Dedifferentiated amniotic fluid mesenchymal stem cell (primary cell): ENCODE measurements at regions not wholly inside any gene's neighbourhood (a gene's known extent, or its start where the extent isn't known, plus 50 kb on each side); places are given as distances from the start of the nearest gene placed in this dataset.
"Not testable (repeated sequence)": the region's sequence is repeated elsewhere in the genome, so short reads cannot be mapped to it uniquely, and the experiment has no call there.

Experiments used
- DNase-seq: peaks from one replicate; pipeline ENCODE4 v3.0.0-alpha.2; 2016; ENCODE audit errors: extremely low spot score

DNA sequence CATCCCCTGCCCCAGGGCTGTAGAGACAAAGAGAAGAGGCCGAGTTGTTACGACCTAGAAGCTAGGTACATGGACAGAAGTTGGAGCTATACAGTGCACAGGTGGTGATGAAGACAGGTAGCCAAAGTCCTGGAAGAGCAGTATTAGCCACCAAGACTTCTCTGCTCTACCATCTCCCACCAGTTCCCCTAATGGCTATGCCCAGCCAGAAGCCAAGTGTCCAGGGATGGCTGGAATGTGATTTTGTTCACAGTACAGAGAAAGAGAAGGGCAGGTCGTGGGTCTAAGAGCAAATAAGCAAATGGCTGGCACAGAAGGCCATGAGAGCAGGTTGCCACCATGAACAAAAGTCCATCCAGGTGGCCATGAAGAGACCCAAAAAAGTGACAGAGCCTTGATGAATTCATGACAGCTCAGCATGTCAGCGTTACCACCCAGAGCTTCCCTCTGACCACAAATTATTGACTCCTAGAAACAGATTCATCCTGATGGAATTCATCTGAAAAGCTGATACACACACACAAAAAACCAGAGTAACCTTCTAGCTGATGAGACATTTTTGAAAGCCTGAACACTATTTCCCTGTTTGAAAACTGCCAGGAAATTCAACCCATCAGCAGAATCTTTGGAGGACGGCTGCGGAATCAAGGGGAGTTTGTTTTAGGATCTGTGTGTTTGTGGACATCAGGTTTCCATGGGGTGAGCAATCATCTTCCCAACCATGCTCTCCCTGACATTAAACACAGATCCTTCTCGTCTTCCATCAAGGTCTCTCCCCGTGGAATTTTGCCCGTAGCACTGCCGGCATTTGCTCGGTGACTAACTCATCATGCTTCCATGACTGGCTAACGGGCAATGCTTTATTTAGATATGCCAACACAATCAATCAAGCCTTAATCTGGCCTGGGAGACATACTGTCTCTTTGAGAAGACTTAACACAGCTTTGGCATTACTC, 906.7 kb upstream of the AUTS2 start:
- peak; percentile 61 for DNase-seq

DNA sequence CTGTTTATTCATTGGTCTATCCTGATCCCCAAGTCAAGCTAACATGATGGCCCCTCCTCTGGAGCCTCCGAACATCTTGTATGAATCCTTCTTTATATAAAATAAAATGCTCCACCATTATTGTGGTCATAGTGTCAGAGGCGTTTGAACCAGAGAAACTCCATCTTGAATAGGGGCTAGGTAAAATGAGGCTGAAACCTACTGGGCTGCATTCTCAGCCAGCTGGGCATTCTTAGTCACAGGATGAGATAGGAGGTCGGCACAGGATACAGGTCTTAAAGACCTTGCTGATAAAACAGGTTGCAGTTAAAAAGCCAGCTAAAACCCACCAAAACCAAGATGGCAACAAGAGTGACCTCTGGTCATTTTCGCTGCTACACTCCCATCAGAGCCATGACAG, 905.8 kb upstream of the AUTS2 start:
- DNase-seq: no peak

DNA sequence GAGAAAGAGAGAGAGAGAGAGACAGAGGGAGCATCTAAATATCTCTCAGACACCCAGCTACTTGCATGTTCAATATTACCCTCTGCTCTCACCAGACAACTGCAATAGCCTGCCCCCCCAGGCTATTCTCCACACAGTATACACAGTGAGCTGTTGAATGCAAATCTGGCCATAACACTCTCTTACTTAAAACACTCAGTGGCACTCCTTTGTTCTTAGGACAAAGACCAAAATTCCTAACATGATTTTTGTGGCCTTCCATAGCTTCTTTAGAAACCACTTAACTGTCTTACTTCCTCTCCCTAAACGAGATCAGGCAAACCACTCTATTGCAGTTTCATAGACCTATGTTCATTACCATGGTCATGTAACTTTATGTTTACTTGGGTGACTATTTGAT, 903.6 kb upstream of the AUTS2 start:
- DNase-seq: no peak

DNA sequence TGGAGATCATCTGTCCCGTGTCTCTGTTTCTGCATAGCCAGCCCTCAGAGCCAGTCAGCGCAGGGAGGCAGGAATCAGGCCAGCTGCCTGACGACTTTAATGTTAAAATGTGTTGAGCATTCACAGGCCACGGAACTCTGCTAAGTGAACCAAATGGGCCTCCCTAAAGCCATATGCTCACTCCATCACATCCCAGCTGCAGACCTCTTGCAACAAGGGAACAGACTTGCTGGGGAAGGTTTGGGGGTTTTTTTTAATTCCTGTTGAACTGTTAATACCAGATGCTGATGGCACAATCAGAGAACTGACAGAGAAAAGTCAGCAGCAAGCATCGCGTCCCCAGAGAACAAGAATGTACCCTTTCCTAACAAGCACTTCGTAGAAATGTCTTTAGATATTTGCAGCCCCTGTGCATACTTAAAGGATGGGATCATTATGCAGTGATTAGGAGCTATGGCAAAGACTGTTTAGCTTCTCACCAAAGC, 900.4 kb upstream of the AUTS2 start:
- DNase-seq: no peak

DNA sequence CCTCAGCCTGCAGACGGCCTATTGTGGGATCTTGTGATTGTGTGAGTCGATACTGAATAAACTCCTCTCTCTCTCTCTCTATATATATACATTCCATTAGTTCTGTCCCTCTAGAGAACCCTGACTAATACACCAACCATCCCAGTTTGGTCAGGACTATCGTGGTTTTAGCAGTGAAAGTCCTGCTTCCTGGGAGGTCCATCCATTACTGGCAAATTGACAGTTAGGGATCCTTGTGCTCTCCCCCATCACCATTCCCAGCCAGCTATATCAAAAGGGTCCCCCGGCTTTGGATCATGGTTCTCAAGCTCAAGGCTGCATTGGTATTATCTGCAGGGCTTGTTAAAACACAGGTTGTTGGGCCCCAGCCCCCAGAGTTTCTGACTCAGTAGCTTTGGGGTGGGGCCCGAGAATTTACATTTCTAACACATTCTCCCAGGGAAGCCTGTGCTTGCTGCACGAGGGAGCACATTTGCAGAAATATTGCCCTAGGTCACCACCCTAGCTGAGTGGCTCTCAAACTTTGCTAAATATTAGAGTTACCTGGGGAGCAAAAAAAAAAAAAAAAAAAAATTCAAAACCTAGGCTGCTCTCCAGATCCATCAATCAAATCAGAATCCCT, 899.1 kb upstream of the AUTS2 start:
- peak; percentile 51 for DNase-seq

DNA sequence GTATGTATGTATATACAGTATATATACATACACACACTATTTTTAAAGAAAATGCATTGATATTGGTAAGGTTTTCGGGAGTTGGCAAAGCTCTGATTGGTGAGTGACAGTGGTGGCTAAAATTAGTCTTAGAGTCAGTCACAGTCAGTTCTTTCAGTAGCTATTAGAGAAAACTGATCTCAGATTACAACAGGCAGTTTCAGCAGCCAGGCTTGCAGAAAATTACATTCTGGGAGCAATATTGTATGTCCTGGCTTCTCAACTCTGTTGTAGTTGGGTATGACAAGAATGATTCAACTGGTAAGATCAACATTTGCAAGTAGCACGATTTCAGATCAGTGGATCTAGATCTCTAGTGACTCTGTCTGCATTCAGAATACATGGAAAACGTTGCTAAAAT, 897.9 kb upstream of the AUTS2 start:
- DNase-seq: peak; percentile 61

DNA sequence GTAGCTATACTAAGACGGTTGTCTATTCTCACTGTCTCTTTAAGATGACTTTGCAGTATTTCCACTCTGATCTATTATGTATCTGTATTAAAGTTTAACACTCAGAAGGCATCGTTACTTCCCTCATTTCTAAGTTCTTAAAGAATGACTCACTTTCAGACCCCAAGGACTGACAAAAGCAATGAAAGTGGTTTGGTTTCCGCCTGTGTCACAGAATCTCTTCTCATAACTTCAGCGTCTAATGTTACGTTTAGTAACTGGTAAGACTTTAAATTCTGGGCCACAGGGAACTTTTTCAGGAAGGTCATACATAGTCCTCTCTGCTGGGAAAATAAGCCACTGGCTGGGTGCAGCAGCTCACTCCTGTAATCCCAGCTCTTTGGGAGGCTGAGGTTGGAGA, 892.0 kb upstream of the AUTS2 start:
- no peak for DNase-seq

DNA sequence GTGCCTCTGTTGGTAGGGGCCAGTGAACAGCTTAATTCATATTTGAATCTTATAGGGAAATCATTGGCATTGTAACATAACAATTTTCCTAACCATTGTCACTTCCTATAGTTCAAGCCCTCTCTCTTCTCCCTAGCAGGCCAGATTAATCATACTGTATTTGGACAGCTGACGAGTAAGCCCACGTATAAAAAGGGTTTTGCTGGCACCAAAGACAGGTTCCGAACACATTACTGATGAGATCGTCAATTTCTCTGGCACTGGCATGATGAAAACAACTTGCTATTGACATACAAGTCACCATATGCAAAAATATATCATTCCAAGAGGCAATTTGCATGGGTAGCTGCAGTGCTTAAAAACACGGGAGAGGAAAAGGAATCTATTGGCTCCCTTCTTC, 891.1 kb upstream of the AUTS2 start:
- no peak for DNase-seq

DNA sequence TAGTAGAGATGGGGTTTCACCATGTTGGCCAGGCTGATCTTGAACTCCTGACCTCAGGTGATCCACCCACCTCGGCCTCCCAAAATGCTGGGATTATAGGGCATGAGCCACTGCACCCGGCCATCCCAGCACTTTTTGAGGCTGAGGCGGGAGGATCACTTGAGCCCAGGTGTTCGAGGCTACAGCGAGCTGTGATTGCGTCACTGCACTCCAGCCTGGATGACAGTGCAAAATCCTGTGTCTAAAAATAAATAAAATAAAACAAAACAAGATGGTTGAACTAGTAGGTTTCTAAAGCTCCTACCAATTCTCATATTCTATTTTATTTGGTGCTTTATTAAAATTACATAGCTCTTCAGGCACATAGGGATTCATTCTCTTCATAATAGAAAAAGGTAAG, 890.3 kb upstream of the AUTS2 start:
- no peak for DNase-seq

DNA sequence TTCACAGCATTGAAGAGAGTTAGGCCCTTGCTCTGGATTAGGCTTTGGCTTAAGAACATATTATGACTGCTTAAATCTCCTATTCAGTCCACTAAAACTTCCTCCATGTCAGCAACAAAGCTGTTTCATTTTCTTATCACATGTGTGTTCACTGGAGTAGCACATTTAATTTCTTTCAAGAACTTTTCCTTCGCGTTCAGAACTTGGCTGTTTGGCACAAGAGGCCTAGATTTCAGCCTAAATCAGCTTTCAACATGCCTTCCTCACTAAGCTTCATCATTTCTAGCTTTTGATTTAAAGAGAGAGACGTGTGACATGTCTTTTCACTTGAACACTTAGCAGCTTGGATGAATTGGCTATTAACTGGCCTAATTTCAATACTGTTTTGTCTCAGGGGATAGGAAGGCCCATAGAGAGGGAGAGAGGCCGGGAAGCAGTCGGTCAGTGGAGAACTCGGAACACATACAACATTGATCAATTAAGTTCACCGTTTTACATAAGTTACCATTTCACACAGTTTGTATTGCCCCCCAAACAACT, 885.2 kb upstream of the AUTS2 start:
- no peak for DNase-seq

DNA sequence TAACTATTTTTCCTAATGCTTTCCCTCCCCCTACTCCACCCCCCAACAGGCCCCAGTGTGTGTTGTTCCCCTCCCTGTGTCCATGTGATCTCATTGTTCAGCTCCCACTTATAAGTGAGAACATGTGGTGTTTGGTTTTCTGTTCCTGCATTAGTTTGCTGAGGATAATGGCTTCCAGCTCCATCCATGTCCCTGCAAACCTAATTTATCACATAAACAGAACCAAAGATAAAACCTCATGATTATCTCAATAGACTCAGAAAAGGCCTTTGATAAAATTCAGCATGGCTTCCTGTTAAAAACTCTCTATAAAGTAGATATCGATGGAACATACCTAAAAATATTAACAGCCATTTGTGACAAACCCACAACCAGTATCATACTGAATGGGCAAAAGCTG, 884.1 kb upstream of the AUTS2 start:
- not testable (repeated sequence) for DNase-seq

DNA sequence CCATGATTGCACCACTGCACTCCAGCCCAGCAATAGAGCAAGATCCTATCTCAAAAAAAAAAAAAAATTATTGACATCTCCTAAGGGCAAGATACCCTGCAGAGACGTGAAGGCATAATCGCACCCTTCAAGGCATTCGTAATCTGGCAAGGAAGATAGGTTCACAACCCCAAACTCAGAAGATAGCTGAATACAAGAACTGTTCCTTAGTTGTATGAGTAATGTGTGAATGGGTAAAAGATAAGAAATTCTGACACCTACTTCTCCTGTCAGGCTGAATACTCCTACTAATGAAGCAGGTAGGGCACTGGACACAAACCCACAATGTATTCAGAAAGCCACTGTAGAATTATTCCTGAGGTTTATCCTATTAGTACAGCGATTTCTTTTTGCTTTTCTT, 882.4 kb upstream of the AUTS2 start:
- no peak for DNase-seq

DNA sequence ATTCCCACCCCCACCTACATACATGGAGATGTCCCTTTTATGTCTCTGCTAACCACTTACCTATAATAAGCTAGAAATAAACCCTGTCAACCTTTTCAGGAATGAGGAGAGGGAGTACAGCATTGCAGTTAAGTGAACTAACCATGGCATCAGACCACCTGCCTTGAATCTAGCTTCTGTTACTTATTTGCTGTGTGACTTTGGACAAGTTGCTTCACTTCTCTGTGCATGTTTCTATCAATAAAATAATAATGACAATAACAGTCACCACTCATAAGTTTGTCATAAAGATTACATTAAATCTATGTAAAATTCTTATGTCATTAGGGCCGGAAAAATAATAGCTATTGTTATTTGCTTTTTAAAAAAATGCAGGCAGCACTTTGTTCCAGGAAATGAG, 881.1 kb upstream of the AUTS2 start:
- no peak for DNase-seq

DNA sequence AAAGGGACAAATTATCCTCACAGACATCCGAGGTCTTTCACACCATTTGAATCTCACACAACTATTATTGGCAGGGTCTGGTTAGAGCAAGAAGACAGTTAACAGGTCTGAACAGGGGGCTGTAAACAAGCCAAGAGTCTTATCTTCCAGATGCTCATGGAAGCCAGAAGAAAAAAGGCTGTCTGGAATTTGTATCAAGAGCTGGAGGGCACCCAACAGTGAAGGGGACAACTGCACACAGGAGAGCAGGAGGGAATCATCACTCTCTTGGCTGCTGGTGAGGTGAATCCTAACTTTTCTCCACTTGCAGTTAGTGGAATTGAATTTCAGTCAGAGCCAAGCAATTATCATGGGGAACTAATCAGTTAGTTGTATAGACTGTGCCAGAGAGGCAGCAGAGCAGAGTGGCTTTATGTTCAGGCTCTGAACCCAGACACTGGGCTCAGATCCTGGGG, 880.2 kb upstream of the AUTS2 start:
- no peak for DNase-seq

DNA sequence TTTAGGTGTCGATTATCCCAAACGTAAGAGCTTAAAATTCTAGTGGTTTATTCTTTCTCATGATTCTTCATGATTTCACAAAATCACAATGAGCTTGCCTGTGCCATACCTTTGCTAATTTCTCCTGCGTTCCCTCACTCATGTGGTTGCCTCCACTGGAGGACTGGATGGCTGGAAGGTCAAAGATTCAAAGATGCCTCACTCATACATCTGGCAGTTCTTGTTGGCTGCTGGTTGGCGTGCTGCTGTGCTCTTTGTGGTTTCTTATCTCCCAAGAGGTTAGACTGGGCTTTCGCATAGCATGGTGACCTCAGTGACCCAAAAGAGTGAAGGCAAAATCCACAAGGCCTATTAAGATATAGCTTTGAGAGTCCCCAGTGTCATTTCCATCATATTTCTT, 877.6 kb upstream of the AUTS2 start:
- no peak for DNase-seq

DNA sequence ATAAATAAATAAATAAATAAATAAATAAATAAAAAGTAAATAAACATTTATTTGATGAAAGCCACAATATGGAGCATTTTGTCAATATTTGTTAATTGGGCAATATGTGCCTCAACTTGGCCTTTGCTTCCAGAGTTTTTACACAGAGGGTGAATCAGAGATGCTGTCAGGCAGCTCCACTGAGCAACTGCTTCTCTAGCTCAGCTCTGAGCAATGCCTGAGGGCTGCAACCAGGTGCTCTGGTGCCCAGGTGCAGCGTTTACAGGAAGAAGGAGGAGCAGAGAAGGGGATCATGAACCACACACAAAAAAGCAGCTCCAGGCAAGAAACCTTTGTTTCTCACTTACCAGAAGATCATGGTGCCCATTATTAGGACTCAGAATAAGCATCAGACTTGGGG, 876.2 kb upstream of the AUTS2 start:
- DNase-seq: no peak

DNA sequence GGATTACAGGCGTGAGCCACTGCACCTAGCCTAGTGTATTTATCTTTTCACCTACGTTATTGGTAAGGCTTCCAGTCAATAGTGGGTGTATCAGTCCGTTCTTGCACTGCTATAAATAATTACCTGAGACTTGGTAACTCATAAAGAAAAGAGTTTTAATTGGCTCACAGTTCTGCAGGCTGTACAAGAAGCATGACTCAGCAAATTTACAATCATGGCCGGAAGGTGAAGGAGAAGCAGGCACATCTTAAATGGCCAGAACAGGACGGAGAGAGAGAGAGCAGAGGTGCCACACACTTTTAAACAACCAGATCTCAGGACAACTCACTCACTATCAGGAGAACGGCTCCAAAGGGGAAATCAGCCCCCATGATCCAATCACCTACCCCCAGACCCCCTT, 873.3 kb upstream of the AUTS2 start:
- no peak for DNase-seq

DNA sequence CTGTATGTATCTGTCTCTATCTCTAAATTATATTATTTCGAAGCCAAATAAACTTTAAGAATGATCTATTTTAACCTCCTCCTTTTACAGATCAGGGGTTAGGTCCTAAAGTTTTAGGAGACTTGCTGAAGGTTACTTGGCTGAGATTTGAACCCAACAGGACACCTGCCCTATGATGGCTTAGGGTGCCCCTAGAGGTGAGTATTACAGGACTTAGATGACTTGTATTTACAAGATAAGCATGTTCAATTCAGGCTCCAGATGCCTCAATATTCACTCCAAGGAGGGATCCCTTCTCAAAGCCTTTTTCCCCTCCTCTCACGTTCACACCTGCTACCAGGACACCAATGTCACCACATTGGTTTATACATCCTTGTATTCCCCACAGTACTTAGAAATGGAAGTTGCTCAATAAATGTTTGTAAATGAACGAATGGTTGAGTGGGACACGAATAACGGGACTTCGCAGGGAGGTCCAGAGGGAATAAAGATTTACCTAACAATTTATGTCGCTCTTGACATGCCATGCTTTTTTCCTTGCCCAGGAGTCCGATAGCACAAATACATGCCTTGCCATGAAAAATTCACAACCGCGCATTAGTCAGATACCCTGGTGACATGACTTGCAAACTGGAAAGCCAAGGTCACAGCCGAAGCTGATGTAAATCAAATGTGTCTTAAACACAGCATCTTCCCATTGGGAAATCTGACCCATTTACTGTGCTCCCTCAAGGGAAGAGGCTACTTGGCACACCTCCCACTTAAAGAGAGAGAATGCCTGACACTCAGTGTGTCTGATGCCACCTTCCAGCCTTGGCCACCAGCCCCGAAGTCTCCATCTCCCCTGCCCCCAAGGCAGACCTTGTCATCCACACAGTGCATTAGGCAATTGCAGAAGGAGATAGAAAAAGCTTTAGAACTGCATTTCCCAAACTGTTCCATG, 872.2 kb upstream of the AUTS2 start:
- no peak for DNase-seq

DNA sequence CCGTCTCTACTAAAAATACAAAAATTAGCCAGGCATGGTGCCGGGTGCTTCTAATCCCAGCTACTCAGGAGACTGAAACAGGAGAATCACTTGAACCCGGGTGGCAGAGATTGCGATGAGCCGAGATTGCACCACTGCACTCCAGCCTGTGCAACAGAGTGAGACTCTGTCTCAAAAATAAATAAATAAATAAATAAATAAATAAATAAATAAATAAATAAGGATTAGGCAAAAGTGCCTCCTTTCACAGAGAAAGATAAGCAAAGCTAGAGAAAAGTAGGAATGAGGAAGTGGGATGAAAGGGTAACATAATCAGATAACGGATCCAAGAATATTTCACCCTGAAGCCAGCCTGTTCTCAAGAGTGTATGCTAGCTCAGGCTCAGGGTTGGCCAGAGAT, 869.6 kb upstream of the AUTS2 start:
- not testable (repeated sequence) for DNase-seq

DNA sequence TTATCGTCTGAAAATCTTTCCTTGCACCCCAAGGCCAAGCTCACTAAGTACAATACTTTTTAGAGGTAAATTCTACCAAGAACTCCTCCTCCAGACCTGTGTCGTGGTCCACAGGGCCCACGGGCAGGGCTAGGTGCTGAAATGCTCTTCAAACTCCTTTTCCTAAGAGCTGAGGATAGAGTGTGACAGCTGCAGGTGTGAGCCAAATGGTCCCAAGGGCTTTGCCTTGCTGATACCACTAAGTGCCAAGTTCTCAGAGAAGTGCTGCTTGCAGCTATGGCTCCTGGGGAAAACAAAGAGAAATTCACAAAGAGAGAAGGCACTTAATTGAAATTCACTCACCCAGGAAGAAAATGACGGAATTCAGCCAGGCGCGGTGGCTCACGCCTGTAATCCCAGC, 868.9 kb upstream of the AUTS2 start:
- DNase-seq: no peak

DNA sequence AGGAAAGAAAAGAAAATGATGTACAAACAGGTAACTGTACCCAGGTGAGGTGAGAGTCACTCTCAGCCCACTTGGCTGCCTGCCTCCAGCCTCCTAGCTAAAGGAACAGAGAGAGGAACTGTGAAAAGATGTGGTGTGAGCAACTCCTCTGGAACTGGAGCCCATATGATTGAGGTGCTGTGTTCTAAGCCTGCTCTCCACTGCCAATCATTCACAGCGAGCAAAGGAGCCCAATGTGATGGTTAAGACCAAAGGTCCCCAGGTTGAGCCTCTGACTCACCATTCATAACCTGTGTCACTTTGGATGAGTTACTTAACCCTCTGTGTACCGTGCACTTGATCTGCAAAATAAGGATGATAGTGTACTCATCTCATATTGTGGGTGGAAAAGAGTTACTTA, 868.1 kb upstream of the AUTS2 start:
- no peak for DNase-seq

DNA sequence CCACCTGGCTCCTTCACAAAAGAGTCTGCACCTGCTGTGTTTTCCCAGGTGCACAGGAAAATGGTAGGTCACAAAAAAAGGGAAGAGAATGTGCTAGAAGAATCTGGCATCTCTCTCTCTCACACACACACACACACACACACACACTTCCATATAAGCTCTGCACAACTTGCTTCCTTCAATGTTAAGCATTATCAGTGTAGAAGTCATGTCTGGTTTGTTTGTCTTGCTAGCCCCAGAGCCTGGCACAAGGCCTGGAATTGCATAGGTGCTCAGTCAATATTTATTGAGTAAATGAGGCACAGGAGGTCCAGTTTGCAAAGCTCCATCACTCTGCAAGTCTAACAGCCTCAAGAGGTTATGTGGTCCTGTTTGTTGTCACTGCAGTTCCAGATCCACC, 867.3 kb upstream of the AUTS2 start:
- no peak for DNase-seq
